Ishikawa (cell line): ENCODE measurements at regions not wholly inside any gene's neighbourhood (a gene's known extent, or its start where the extent isn't known, plus 50 kb on each side); places are given as distances from the start of the nearest gene placed in this dataset.

Experiments used
- CEBPB ChIP-seq: IDR thresholded peaks from 2 replicates; pipeline ENCODE4 v1.6.1; 2012
- CREB1 ChIP-seq: IDR thresholded peaks from 2 replicates; pipeline ENCODE4 v1.6.1; 2012; ENCODE audit warnings: low read depth
- EGR1 ChIP-seq: IDR thresholded peaks from 2 replicates; pipeline ENCODE4 v1.6.1; 2012
- EP300 ChIP-seq: IDR thresholded peaks from 2 replicates; pipeline ENCODE4 v1.6.1; 2012; ENCODE audit warnings: borderline replicate concordance
- FOXM1 ChIP-seq: IDR thresholded peaks from 2 replicates; pipeline ENCODE4 v1.6.1; 2012; ENCODE audit warnings: low read depth, borderline replicate concordance
- NFIC ChIP-seq: IDR thresholded peaks from 2 replicates; pipeline ENCODE4 v1.6.1; 2012
- RAD21 ChIP-seq: IDR thresholded peaks from 2 replicates; pipeline ENCODE4 v1.6.1; 2012; ENCODE audit warnings: low read depth
- TAF1 ChIP-seq: IDR thresholded peaks from 2 replicates; pipeline ENCODE4 v1.6.1; 2012; ENCODE audit warnings: low read depth, mild to moderate bottlenecking
- TCF12 ChIP-seq: IDR thresholded peaks from 2 replicates; pipeline ENCODE4 v1.6.1; 2012; ENCODE audit warnings: low read depth
- TEAD4 ChIP-seq: IDR thresholded peaks from 2 replicates; pipeline ENCODE4 v1.6.1; 2012
- USF1 ChIP-seq: IDR thresholded peaks from 2 replicates; pipeline ENCODE4 v1.6.1; 2012
- YY1 ChIP-seq: IDR thresholded peaks from 2 replicates; pipeline ENCODE4 v1.6.1; 2012; ENCODE audit warnings: low read depth
- ZBTB7A ChIP-seq: IDR thresholded peaks from 2 replicates; pipeline ENCODE4 v1.6.1; 2012; ENCODE audit warnings: low read depth
- TF ChIP-seq, protein P1 (sequence below): IDR thresholded peaks from 2 replicates; pipeline ENCODE4 v1.6.1; 2012
- TF ChIP-seq, protein P2 (sequence below): IDR thresholded peaks from 2 replicates; pipeline ENCODE4 v1.6.1; 2012; ENCODE audit warnings: low read depth, mild to moderate bottlenecking

DNA sequence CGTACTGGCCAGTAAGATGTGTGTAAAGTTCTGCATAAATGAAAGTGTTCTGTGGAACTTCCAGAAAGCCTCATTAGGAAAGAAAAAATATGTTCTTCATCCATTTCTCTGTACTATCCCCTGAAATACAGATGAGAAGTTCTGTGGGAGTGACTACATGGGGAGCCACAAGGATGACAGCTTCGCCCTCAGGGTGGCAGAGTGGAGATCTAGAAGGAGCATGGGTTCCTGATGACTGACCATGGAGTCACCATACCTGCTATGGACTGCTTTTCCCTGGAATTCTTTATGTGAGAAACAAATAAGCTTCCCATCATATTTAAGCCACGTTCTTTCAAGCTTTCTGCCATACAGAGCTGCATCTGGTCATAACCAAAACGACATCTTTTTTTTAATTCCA is 113.9 kb upstream of the RGS1 start:
- no peak for TF ChIP-seq TCF12
- no peak for TF ChIP-seq FOXM1
- no peak for TF ChIP-seq ZBTB7A
- no peak for TF ChIP-seq USF1
- TF ChIP-seq CREB1, result no peak
- TF ChIP-seq, protein P1, sequence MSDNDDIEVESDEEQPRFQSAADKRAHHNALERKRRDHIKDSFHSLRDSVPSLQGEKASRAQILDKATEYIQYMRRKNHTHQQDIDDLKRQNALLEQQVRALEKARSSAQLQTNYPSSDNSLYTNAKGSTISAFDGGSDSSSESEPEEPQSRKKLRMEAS, result no peak

DNA sequence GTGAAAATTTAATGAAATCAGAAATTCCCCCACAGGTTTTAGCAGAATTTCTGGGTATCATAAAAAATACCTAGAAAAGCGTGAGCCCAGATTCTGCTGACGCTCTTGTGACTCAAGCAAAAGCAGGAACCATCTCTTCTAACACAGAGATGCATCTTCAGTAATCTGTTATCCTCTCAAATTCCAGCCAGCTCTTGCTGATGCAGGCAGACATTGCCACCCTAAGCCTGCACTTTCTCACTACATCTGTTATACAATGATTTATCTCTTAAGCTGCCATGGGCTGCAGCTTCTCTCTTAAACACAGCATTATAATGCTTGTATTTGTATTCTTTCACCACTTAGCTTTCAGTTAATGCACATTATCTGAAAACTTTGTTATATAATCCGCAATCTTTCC is 113.0 kb upstream of the RGS1 start:
- TF ChIP-seq, protein P1, result no peak
- TF ChIP-seq ZBTB7A (no peak), FOXM1 (no peak), CREB1 (no peak), RAD21 (no peak), USF1 (no peak), TEAD4 (no peak), TCF12 (no peak), CEBPB (no peak), EGR1 (no peak), TAF1 (no peak), EP300 (no peak), YY1 (no peak)
- TF ChIP-seq, protein P2, sequence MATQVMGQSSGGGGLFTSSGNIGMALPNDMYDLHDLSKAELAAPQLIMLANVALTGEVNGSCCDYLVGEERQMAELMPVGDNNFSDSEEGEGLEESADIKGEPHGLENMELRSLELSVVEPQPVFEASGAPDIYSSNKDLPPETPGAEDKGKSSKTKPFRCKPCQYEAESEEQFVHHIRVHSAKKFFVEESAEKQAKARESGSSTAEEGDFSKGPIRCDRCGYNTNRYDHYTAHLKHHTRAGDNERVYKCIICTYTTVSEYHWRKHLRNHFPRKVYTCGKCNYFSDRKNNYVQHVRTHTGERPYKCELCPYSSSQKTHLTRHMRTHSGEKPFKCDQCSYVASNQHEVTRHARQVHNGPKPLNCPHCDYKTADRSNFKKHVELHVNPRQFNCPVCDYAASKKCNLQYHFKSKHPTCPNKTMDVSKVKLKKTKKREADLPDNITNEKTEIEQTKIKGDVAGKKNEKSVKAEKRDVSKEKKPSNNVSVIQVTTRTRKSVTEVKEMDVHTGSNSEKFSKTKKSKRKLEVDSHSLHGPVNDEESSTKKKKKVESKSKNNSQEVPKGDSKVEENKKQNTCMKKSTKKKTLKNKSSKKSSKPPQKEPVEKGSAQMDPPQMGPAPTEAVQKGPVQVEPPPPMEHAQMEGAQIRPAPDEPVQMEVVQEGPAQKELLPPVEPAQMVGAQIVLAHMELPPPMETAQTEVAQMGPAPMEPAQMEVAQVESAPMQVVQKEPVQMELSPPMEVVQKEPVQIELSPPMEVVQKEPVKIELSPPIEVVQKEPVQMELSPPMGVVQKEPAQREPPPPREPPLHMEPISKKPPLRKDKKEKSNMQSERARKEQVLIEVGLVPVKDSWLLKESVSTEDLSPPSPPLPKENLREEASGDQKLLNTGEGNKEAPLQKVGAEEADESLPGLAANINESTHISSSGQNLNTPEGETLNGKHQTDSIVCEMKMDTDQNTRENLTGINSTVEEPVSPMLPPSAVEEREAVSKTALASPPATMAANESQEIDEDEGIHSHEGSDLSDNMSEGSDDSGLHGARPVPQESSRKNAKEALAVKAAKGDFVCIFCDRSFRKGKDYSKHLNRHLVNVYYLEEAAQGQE, result no peak

GRCh38 chr1:192463661-192464060 is 111.9 kb upstream of the RGS1 start:
- TF ChIP-seq RAD21, result no peak
- TF ChIP-seq EGR1, result no peak
- TF ChIP-seq, protein P1, result no peak

DNA sequence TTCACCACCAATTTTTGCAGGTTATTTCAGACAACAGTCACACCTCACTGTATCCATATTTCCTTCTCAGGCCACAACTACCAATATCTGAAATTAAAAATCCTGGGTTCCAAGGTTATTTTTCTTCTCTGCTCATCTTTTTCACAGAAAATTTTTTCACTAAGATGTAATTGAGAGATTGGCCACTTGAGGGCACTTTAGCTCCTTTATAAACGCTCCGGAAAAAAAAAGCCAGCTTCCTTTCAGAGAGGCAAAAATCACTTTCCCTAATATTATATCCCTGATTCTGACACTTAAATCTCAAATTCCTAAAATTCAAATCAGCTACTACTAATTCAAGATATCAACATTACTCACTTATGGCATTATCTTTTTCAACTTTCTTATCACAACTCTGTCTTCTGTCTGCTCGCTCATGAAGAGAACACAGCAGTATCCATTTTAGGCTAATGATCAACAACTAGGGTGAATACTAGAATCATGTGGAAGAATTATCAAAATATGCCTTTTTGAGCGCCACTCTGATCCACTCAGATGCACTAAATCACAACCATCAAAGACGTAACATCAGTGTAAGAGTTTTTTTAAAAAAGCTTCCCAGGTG is 101.4 kb upstream of the RGS1 start:
- peak; percentile 67 for TF ChIP-seq RAD21
- no peak for TF ChIP-seq EP300

GRCh38 chr1:192475329-192475728 is 100.2 kb upstream of the RGS1 start:
- TF ChIP-seq CREB1 (no peak), USF1 (no peak), RAD21 (no peak), CEBPB (no peak), ZBTB7A (no peak), NFIC (no peak), TAF1 (no peak), TEAD4 (no peak), TCF12 (no peak), EP300 (no peak), EGR1 (no peak), YY1 (no peak), FOXM1 (no peak)
- TF ChIP-seq, protein P2, result no peak
- TF ChIP-seq, protein P1, result no peak

- TF ChIP-seq ZBTB7A (no peak), EP300 (no peak), NFIC (no peak), TAF1 (no peak), RAD21 (no peak)
- TF ChIP-seq, protein P2, result no peak
Measured at GRCh38 chr1:192475970-192476369, 99.6 kb upstream of the RGS1 start.
